Natural killer cell (primary cell): ENCODE measurements at regions not wholly inside any gene's neighbourhood (a gene's known extent, or its start where the extent isn't known, plus 50 kb on each side); places are given as distances from the start of the nearest gene placed in this dataset.

Experiments
- ATAC-seq, 3 donors: fragments of 150-1000 bp in 2 of 3; fragments of 200-7000 bp in 1 of 3; cut with Tn5 transposase; 1 replicate in 1 of 3; 2 replicates in 2 of 3; pipeline ENCODE4 v1.10.0; 2021; ENCODE audit warnings: mild to moderate bottlenecking in 2 of 3, moderate library complexity in 2 of 3
- DNase-seq, 2 donors: peaks; one replicate each; pipeline versions ENCODE4 v3.0.0 to v3.0.0-alpha.2; 2013 to 2021; ENCODE audit warnings: mixed read lengths in 1 of 2
- H3K27ac ChIP-seq: one replicate; pipeline ENCODE4 v1.5.1; 2013; ENCODE audit warnings: mild to moderate bottlenecking, low read length
- H3K27me3 ChIP-seq: one replicate; pipeline ENCODE4 v1.6.1; 2013; ENCODE audit warnings: low read length; ENCODE audit not compliant: control insufficient read depth, insufficient read depth
- H3K36me3 ChIP-seq: one replicate; pipeline ENCODE4 v1.6.1; 2013; ENCODE audit warnings: low read length; ENCODE audit not compliant: control insufficient read depth, insufficient read depth
- H3K4me1 ChIP-seq: one replicate; pipeline ENCODE4 v1.6.1; 2013; ENCODE audit warnings: low read length; ENCODE audit not compliant: control insufficient read depth, insufficient read depth
- H3K4me3 ChIP-seq: one replicate; pipeline ENCODE4 v1.5.1; 2013; ENCODE audit warnings: low read length
- H3K9me3 ChIP-seq: one replicate; pipeline ENCODE4 v1.6.1; 2013; ENCODE audit warnings: low read length; ENCODE audit not compliant: control insufficient read depth, insufficient read depth
- H3K27ac Mint-ChIP-seq, 2 donors: one replicate each; pipeline ENCODE4 v1.8.0; 2022; ENCODE audit warnings: mild to moderate bottlenecking in 2 of 2, mixed read lengths in 2 of 2, moderate library complexity in 1 of 2
- H3K27me3 Mint-ChIP-seq, 2 donors: one replicate each; pipeline ENCODE4 v1.8.0; 2022; ENCODE audit warnings: low read depth in 2 of 2, mixed read lengths in 2 of 2
- H3K36me3 Mint-ChIP-seq: one replicate; pipeline ENCODE4 v1.8.0; 2022; ENCODE audit warnings: mixed read lengths
- H3K4me1 Mint-ChIP-seq, 2 donors: one replicate each; pipeline ENCODE4 v1.8.0; 2022; ENCODE audit warnings: mixed read lengths in 2 of 2
- H3K4me3 Mint-ChIP-seq: one replicate; pipeline ENCODE4 v1.8.0; 2022; ENCODE audit warnings: mild to moderate bottlenecking, moderate library complexity, mixed read lengths
- H3K9me3 Mint-ChIP-seq, 2 donors: one replicate each; pipeline ENCODE4 v1.8.0; 2022; ENCODE audit warnings: mixed read lengths in 2 of 2
- CTCF ChIP-seq: fragments of 200-600 bp; IDR thresholded peaks from one replicate; pipeline ENCODE4 v1.8.0; 2022; ENCODE audit warnings: antibody characterized with exemption
- WGBS: methylation state at CpG from one replicate; pipeline ENCODE4 v1.1.7; 2013; ENCODE audit warnings: missing lambda C conversion rate; ENCODE audit not compliant: insufficient coverage; 5-methylcytosine and 5-hydroxymethylcytosine counted together
- intact Hi-C: fragments of 100-400 bp; cut with micrococcal nuclease; formaldehyde crosslinking; loops from one replicate; pipeline ENCODE4 v1.14.2; 2022

DNA sequence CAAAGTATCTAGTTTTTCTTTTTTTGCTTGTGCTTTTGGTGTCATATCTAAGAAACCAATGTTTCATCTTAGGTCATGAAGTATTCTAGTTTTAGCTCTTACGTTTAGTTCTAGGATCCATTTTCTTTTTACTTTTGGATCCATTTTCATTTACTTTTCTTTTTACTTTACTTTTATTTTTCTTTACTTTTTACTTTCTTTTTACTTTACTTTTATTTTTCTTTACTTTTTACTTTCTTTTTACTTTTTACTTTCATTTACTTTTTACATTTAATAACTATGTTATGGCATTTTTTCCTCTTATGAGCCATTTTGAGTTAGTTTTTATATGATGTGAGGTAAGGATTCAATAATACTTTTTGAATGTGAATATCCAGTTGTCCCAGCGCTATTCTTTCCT is 213.4 kb downstream of the ZFP36L2 start:
- Histone ChIP-seq H3K27ac (no peak overlapping the region), H3K36me3 (no peaks in the 10 kb centered on the region), H3K4me3 (no peak overlapping the region), H3K27me3 (no peaks in the 10 kb centered on the region), H3K4me1 (no peaks in the 10 kb centered on the region), H3K9me3 (peaks cover 1% of the 10 kb centered on the region)
- intact Hi-C loops: no loop called here
- no peaks in the 10 kb centered on the region for H3K4me1 Mint-ChIP-seq
- TF ChIP-seq CTCF: no peak
- no peak overlapping the region for H3K4me3 Mint-ChIP-seq
- no peaks in the 10 kb centered on the region for H3K36me3 Mint-ChIP-seq
- DNase-seq: no peak
- H3K27ac Mint-ChIP-seq: no peak overlapping the region
- no peak for ATAC-seq
- H3K9me3 Mint-ChIP-seq: no peaks in the 10 kb centered on the region
- peaks cover 0 to 9% of the 10 kb centered on the region in 2 donors for H3K27me3 Mint-ChIP-seq
- no CpG with 5 or more reads among the region's 2 CpGs for WGBS

DNA sequence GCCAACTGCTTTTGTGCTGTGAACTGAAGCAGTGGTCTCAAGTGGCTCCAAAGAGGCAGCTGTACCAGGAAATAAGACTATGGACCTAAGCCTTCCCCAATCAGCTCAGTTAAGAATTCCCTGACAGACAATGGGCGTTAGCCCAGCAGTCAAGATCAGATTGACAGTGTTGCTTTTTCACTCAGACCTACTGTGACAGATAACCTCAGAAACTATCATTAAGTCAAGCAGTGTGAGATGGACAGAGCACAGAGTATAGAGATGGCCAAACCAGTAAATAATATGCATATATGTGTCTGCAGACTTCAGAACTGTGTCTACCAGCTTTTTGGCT is 215.3 kb downstream of the ZFP36L2 start:
- H3K4me3 ChIP-seq: no peak overlapping the region
- no peak for TF ChIP-seq CTCF
- peaks cover 3% of the 10 kb centered on the region for H3K9me3 ChIP-seq
- intact Hi-C loops: no loop called here
- H3K4me1 ChIP-seq: peaks cover 2% of the 10 kb centered on the region
- Mint-ChIP-seq H3K27ac (no peak overlapping the region), H3K27me3 (peaks cover 0 to 9% of the 10 kb centered on the region in 2 donors), H3K9me3 (no peaks in the 10 kb centered on the region), H3K4me1 (no peaks in the 10 kb centered on the region), H3K4me3 (no peak overlapping the region), H3K36me3 (no peaks in the 10 kb centered on the region)
- H3K36me3 ChIP-seq: no peaks in the 10 kb centered on the region
- H3K27ac ChIP-seq: no peak overlapping the region
- WGBS: 91% methylated on average over 1 of the region's 1 CpG
- ATAC-seq: no peak
- no peaks in the 10 kb centered on the region for H3K27me3 ChIP-seq
- no peak for DNase-seq

DNA sequence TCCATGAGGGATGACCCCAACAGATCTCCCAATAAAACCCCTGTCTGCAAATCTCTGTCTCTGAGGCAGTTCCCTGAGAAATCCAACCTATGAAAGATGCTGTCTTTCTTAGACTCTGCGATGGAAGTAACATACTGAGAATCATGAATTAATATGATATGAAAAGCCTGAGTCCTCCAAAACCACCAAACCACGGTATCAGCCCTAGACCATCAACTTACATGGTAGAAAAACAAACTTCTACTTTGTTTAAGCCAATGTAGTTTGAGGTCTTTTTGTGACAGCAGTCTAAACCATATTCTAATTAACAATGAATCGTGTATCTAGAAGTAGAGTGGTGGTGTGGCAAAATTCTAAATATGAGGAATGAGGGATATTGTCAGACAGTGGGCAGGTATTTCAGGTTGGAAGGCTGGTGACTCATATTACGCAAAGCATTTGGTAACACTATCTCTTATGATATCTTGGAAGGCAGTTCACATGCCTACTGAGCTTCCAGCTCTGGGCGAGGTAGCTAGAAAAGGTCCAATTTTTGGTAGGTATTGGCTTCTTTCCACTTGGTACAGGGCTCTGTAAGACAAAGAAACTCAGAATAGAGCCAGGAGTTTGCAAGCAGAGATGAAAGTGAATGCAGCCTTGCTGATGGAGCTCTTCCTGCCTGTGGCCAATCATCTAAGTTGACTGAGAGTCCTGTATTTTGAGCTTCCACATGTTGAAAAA is 215.8 kb downstream of the ZFP36L2 start:
- Histone ChIP-seq H3K27me3 (no peaks in the 10 kb centered on the region), H3K9me3 (peaks cover 3% of the 10 kb centered on the region), H3K36me3 (no peaks in the 10 kb centered on the region), H3K4me3 (no peak overlapping the region), H3K27ac (no peak overlapping the region), H3K4me1 (peaks cover 7% of the 10 kb centered on the region)
- H3K36me3 Mint-ChIP-seq: no peaks in the 10 kb centered on the region
- TF ChIP-seq CTCF: no peak
- intact Hi-C loops: no loop called here
- ATAC-seq (no peak), DNase-seq (no peak)
- no peaks in the 10 kb centered on the region for H3K4me1 Mint-ChIP-seq
- peaks cover 0 to 9% of the 10 kb centered on the region in 2 donors for H3K27me3 Mint-ChIP-seq
- 84% methylated on average over 2 of the region's 5 CpGs for WGBS
- H3K27ac Mint-ChIP-seq: no peak overlapping the region
- no peaks in the 10 kb centered on the region for H3K9me3 Mint-ChIP-seq
- H3K4me3 Mint-ChIP-seq: no peak overlapping the region

DNA sequence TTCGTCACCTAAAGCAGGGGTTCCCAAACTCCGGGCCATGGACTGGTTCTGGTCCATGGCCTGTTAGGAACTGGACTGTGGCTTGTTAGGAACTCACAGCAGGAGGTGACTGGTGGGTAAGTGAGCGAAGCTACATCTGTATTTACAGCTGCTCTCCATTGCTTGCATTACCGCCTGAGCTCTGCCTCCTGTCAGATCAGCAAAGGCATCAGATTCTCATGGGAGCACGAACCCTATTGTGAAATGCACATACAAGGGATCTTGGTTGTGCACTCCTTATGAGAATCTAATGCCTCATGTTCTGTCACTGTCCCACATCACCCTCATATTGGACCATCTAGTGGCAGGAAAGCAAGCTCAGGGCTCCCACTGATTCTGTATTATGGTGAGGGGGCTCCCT is 217.0 kb downstream of the ZFP36L2 start:
- intact Hi-C loops: no loop called here
- Histone ChIP-seq H3K4me1 (peaks cover 9% of the 10 kb centered on the region), H3K27ac (no peak overlapping the region), H3K36me3 (no peaks in the 10 kb centered on the region), H3K27me3 (no peaks in the 10 kb centered on the region), H3K9me3 (peaks cover 3% of the 10 kb centered on the region), H3K4me3 (no peak overlapping the region)
- Mint-ChIP-seq H3K4me1 (no peaks in the 10 kb centered on the region), H3K27me3 (peaks cover 0 to 9% of the 10 kb centered on the region in 2 donors), H3K9me3 (no peaks in the 10 kb centered on the region), H3K4me3 (no peak overlapping the region), H3K36me3 (no peaks in the 10 kb centered on the region), H3K27ac (no peak overlapping the region)
- no peak for TF ChIP-seq CTCF
- DNase-seq (no peak), ATAC-seq (no peak)
- 82% methylated on average over 5 of the region's 5 CpGs for WGBS
